ENCODE measurements at regions not wholly inside any gene's neighbourhood (a gene's known extent, or its start where the extent isn't known, plus 50 kb on each side); places are given as distances from the start of the nearest gene placed in this dataset.

- H3K4me3 Mint-ChIP-seq, result no peak overlapping the region
- CTCF ChIA-PET, result no interaction called here
- H3K27ac Mint-ChIP-seq, result no peak overlapping the region
Measured at GRCh38 chr5:125222597-125223240, 476.3 kb upstream of the ZNF608 start.

DNA sequence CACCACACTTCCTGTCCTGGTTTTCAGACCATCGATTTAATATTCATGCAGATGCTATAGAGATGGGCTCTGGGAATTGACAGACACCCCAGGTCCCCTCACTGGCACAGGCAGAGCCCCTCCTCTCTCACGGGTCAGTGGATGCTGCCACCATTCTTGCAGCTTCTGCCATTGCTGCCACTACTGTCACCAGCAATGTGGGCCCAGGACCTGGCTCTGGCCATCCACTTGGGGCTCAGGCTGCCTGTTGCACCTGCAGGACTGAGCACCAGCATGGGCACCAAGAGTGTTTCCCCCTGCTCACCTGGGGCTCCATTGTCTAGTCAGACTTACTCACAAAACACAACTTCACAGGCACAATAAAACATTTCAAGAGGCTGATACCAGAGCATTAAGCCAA, 479.0 kb upstream of the ZNF608 start:
- CTCF ChIA-PET, result no interaction called here
- no peaks in the 10 kb centered on the region for H3K9me3 Mint-ChIP-seq
- H3K36me3 Mint-ChIP-seq (ENCODE audit: low read depth), result no peaks in the 10 kb centered on the region
- no peak for ATAC-seq (ENCODE audit: low read depth)
- H3K4me1 Mint-ChIP-seq, result no peaks in the 10 kb centered on the region
- no peak overlapping the region for H3K4me3 Mint-ChIP-seq
- intact Hi-C loops (cut with micrococcal nuclease), result no loop called here
- DNase-seq, result no peak
- POLR2A ChIA-PET, result no interaction called here
- H3K27me3 Mint-ChIP-seq, result no peaks in the 10 kb centered on the region
- no peak overlapping the region for H3K27ac Mint-ChIP-seq
- no peak for TF ChIP-seq CTCF (IDR thresholded peaks at IDR 0.05)

More at GRCh38 chr5:125222597-125223240, 476.3 kb upstream of the ZNF608 start:
- Mint-ChIP-seq H3K36me3 (ENCODE audit: low read depth) (no peaks in the 10 kb centered on the region), H3K27me3 (no peaks in the 10 kb centered on the region), H3K9me3 (peaks cover 11% of the 10 kb centered on the region), H3K4me1 (no peaks in the 10 kb centered on the region)
- POLR2A ChIA-PET, result no interaction called here
- no peak for DNase-seq
- intact Hi-C loops (cut with micrococcal nuclease), result no loop called here
- TF ChIP-seq CTCF (IDR thresholded peaks at IDR 0.05), result no peak
- no peak for ATAC-seq (ENCODE audit: low read depth)

DNA sequence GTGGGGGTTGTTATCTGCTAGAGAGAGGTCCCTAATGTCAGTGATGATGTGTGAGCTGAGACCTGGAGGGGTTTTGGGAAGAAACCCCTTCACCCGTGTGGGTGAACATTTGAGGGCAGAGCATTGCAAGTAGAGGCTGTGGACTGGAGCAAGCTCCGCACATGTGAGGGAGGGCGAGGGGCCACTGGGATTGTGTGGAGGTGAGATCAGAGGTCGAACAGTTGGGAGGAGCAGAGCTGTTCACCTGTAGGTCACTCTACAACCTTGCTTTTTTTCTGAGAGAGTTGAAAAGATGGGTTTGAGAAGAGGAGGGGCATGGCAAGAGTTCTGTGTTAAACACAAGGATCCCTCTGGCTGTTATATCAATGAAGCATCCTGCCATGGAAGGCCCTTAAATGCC, 480.4 kb upstream of the ZNF608 start:
- H3K4me1 Mint-ChIP-seq, result no peaks in the 10 kb centered on the region
- no peak overlapping the region for H3K27ac Mint-ChIP-seq
- intact Hi-C loops (cut with micrococcal nuclease), result no loop called here
- no peaks in the 10 kb centered on the region for H3K9me3 Mint-ChIP-seq
- H3K4me3 Mint-ChIP-seq, result no peak overlapping the region
- ChIA-PET CTCF (no interaction called here), POLR2A (no interaction called here)
- no peaks in the 10 kb centered on the region for H3K27me3 Mint-ChIP-seq
- no peaks in the 10 kb centered on the region for H3K36me3 Mint-ChIP-seq (ENCODE audit: low read depth)
- TF ChIP-seq CTCF (IDR thresholded peaks at IDR 0.05), result no peak
- ATAC-seq (ENCODE audit: low read depth), result no peak
- no peak for DNase-seq

- Mint-ChIP-seq H3K27ac (no peak overlapping the region), H3K27me3 (no peaks in the 10 kb centered on the region), H3K9me3 (no peaks in the 10 kb centered on the region), H3K4me3 (no peak overlapping the region), H3K4me1 (no peaks in the 10 kb centered on the region), H3K36me3 (ENCODE audit: low read depth) (no peaks in the 10 kb centered on the region)
- no peak for DNase-seq
- no peak for TF ChIP-seq CTCF (IDR thresholded peaks at IDR 0.05)
- ChIA-PET POLR2A (no interaction called here), CTCF (no interaction called here)
- no peak for ATAC-seq (ENCODE audit: low read depth)
- intact Hi-C loops (cut with micrococcal nuclease), result no loop called here
Measured at GRCh38 chr5:125227333-125228095, 481.1 kb upstream of the ZNF608 start.

GRCh38 chr5:125228363-125229070, 482.1 kb upstream of the ZNF608 start:
- H3K9me3 Mint-ChIP-seq, result no peaks in the 10 kb centered on the region
- H3K4me1 Mint-ChIP-seq, result no peaks in the 10 kb centered on the region
- ChIA-PET CTCF (no interaction called here), POLR2A (no interaction called here)
- intact Hi-C loops (cut with micrococcal nuclease), result no loop called here
- no peak overlapping the region for H3K4me3 Mint-ChIP-seq
- no peaks in the 10 kb centered on the region for H3K36me3 Mint-ChIP-seq (ENCODE audit: low read depth)
- no peaks in the 10 kb centered on the region for H3K27me3 Mint-ChIP-seq
- DNase-seq, result no peak
- no peak overlapping the region for H3K27ac Mint-ChIP-seq
- TF ChIP-seq CTCF (IDR thresholded peaks at IDR 0.05), result no peak
- no peak for ATAC-seq (ENCODE audit: low read depth)
